Keratinocyte (primary cell): ENCODE measurements at regions not wholly inside any gene's neighbourhood (a gene's known extent, or its start where the extent isn't known, plus 50 kb on each side); places are given as distances from the start of the nearest gene placed in this dataset.

Experiments
- CTCF ChIP-seq, 3 experiments: IDR thresholded peaks in 1 of 3; conservative IDR thresholded peaks in 1 of 3; optimal IDR thresholded peaks in 1 of 3; 2 replicates in 2 of 3; 3 replicates in 1 of 3; pipeline versions ENCODE3 to v1.5.1; 2011; ENCODE audit warnings: low read length in 3 of 3, mild to moderate bottlenecking in 3 of 3, moderate library complexity in 2 of 3, control low read depth in 1 of 3, inconsistent platforms in 1 of 3; ENCODE audit not compliant: insufficient read depth in 2 of 3; ENCODE audit errors: extremely low read depth in 1 of 3
- EZH2 ChIP-seq: IDR thresholded peaks from one replicate; pipeline ENCODE4 v1.6.1; 2012; ENCODE audit warnings: inconsistent platforms, mild to moderate bottlenecking, low read length, moderate library complexity

- no peak for TF ChIP-seq CTCF (optimal IDR thresholded peaks at IDR 0.05 in 1 of 3, IDR thresholded peaks at IDR 0.05 in 1 of 3, conservative IDR thresholded peaks at IDR 0.05 in 1 of 3; ENCODE audit: extremely low read depth in 1 of 3, insufficient read depth in 2 of 3, low read length in 3 of 3)
- TF ChIP-seq EZH2 = no peak
Observed at GRCh38 chr4:156472624-156473023, 499.0 kb downstream of the PDGFC start.
